PC-9 (cell line): ENCODE measurements at regions not wholly inside any gene's neighbourhood (a gene's known extent, or its start where the extent isn't known, plus 50 kb on each side); places are given as distances from the start of the nearest gene placed in this dataset.
"Not testable (repeated sequence)": the region's sequence is repeated elsewhere in the genome, so short reads cannot be mapped to it uniquely, and the experiment has no call there.

Experiments used
- BruUV-seq: library from RNA; stranded (reverse); fragments of 400-500 nt; replicated peaks from 2 replicates; lab custom pipeline; 2021; lab: Mats Ljungman, UMichigan
- CTCF ChIA-PET: fragments of 300-600 bp; sonication (Branson Sonifier 250); formaldehyde crosslinking; loops from one replicate; lab custom pipeline; 2022; ENCODE audit warnings: antibody characterized with exemption; lab: Charles Lee
- POLR2A ChIA-PET: fragments of 300-600 bp; sonication (Branson Sonifier 250); formaldehyde crosslinking; loops from one replicate; lab custom pipeline; 2022; ENCODE audit warnings: antibody characterized with exemption; ENCODE audit not compliant: unreplicated experiment; lab: Charles Lee
- DNase-seq, 2 experiments: peaks; one replicate each; pipeline versions ENCODE4 v3.0.0 to v3.0.0-alpha.2; 2015 to 2022; ENCODE audit warnings: mixed read lengths in 1 of 2
- H2AFZ ChIP-seq: fragments of 200-600 bp; sonication (generic); 2 replicates; pipeline ENCODE4 v1.8.1; 2017; ENCODE audit warnings: antibody characterized with exemption
- H3F3A ChIP-seq: fragments of 200-600 bp; sonication (generic); 2 replicates; pipeline ENCODE4 v1.8.1; 2017; ENCODE audit warnings: antibody characterized with exemption, mild to moderate bottlenecking, low read depth; ENCODE audit not compliant: insufficient read depth
- H3K27ac ChIP-seq: fragments of 200-600 bp; sonication (generic); 2 replicates; pipeline ENCODE4 v1.6.1; 2016; ENCODE audit warnings: mixed run types
- H3K27me3 ChIP-seq: fragments of 200-600 bp; sonication (generic); 2 replicates; pipeline ENCODE4 v1.6.1; 2016; ENCODE audit warnings: low read depth, mixed run types; ENCODE audit not compliant: insufficient read depth
- H3K36me3 ChIP-seq: fragments of 200-600 bp; sonication (generic); 2 replicates; pipeline ENCODE4 v1.6.1; 2016; ENCODE audit warnings: low read depth, mixed run types
- H3K4me1 ChIP-seq: fragments of 200-600 bp; sonication (generic); replicated peaks from 2 replicates; pipeline ENCODE4 v1.6.1; 2016; ENCODE audit warnings: mixed run types; ENCODE audit not compliant: insufficient read depth
- H3K4me2 ChIP-seq: fragments of 200-600 bp; sonication (generic); 2 replicates; pipeline ENCODE4 v1.6.1; 2017; ENCODE audit warnings: mixed run types
- H3K4me3 ChIP-seq: fragments of 200-600 bp; sonication (generic); 2 replicates; pipeline ENCODE4 v1.6.1; 2016; ENCODE audit warnings: mixed run types
- H3K79me2 ChIP-seq: fragments of 200-600 bp; sonication (generic); 2 replicates; pipeline ENCODE4 v1.6.1; 2017; ENCODE audit warnings: low read depth, mixed run types
- H3K9me2 ChIP-seq: fragments of 200-600 bp; sonication (generic); 2 replicates; pipeline ENCODE4 v1.8.1; 2017; ENCODE audit warnings: mild to moderate bottlenecking; ENCODE audit not compliant: insufficient read depth
- H3K9me3 ChIP-seq: fragments of 200-600 bp; sonication (generic); 2 replicates; pipeline ENCODE4 v1.8.1; 2016; ENCODE audit warnings: low read depth; ENCODE audit not compliant: insufficient read depth
- H4K20me1 ChIP-seq: fragments of 200-600 bp; sonication (generic); 2 replicates; pipeline ENCODE4 v1.8.1; 2017; ENCODE audit not compliant: insufficient read depth
- CTCF ChIP-seq: fragments of 200-600 bp; sonication (generic); conservative IDR thresholded peaks from 2 replicates; pipeline ENCODE4 v1.6.1; 2017; ENCODE audit warnings: mixed run types, antibody characterized with exemption, mild to moderate bottlenecking, moderate library complexity
- EZH2 ChIP-seq: fragments of 200-600 bp; sonication (generic); IDR thresholded peaks from 2 replicates; pipeline ENCODE4 v1.8.0; 2017; ENCODE audit warnings: antibody characterized with exemption, low read depth
- intact Hi-C: fragments of 100-400 bp; cut with micrococcal nuclease; formaldehyde crosslinking; loops from one replicate; pipeline ENCODE4 v1.10.0; 2022; ENCODE audit not compliant: unreplicated experiment

- ChIA-PET CTCF (no interaction called here), POLR2A (no interaction called here)
- H3K4me2 ChIP-seq = no peak overlapping the region
- no peaks in the 10 kb centered on the region for H4K20me1 ChIP-seq
- H3K9me3 ChIP-seq = no peaks in the 10 kb centered on the region
- no peaks in the 10 kb centered on the region for H3K4me1 ChIP-seq
- BruUV-seq = no TSS peak
- intact Hi-C loops = no loop called here
- no peaks in the 10 kb centered on the region for H3K36me3 ChIP-seq
- H2AFZ ChIP-seq = no peak overlapping the region
- H3K9me2 ChIP-seq = no peaks in the 10 kb centered on the region
- H3K27ac ChIP-seq = no peak overlapping the region
- no peak for TF ChIP-seq EZH2
- TF ChIP-seq CTCF = no peak
- H3K27me3 ChIP-seq = no peaks in the 10 kb centered on the region
- no peaks in the 10 kb centered on the region for H3F3A ChIP-seq
- DNase-seq = no peak
- no peak overlapping the region for H3K4me3 ChIP-seq
- H3K79me2 ChIP-seq = no peaks in the 10 kb centered on the region
These were observed 1037.8 kb downstream of the NR2F1-AS1 start for GRCh38 chr5:92543201-92543600.

GRCh38 chr5:92542017-92542416 is 1039.0 kb downstream of the NR2F1-AS1 start:
- H3K79me2 ChIP-seq, BruUV-seq, POLR2A ChIA-PET, H2AFZ ChIP-seq, intact Hi-C loops, H3K27me3 ChIP-seq, H3F3A ChIP-seq, H3K27ac ChIP-seq, H3K4me2 ChIP-seq, H3K9me3 ChIP-seq, H4K20me1 ChIP-seq, H3K36me3 ChIP-seq, CTCF ChIA-PET, H3K4me1 ChIP-seq, DNase-seq, H3K9me2 ChIP-seq, H3K4me3 ChIP-seq: not testable (repeated sequence)

GRCh38 chr5:92527311-92528078 is 1053.5 kb downstream of the NR2F1-AS1 start:
- BruUV-seq = no TSS peak
- Histone ChIP-seq H3K4me2 (no peak overlapping the region), H3F3A (no peaks in the 10 kb centered on the region), H3K27ac (no peak overlapping the region), H3K27me3 (no peaks in the 10 kb centered on the region), H3K9me2 (0 out of 2 replicates have a peak, but pooled peaks cover 1% of the 10 kb centered on the region), H2AFZ (no peak overlapping the region), H3K36me3 (no peaks in the 10 kb centered on the region), H3K4me1 (no peaks in the 10 kb centered on the region), H3K4me3 (no peak overlapping the region), H3K79me2 (no peaks in the 10 kb centered on the region), H4K20me1 (no peaks in the 10 kb centered on the region), H3K9me3 (no peaks in the 10 kb centered on the region)
- intact Hi-C loops = no loop called here
- ChIA-PET POLR2A (no interaction called here), CTCF (no interaction called here)
- no peak for DNase-seq
- TF ChIP-seq EZH2 (no peak), CTCF (no peak)
